ENCODE measurements at regions not wholly inside any gene's neighbourhood (a gene's known extent, or its start where the extent isn't known, plus 50 kb on each side); places are given as distances from the start of the nearest gene placed in this dataset.

DNA sequence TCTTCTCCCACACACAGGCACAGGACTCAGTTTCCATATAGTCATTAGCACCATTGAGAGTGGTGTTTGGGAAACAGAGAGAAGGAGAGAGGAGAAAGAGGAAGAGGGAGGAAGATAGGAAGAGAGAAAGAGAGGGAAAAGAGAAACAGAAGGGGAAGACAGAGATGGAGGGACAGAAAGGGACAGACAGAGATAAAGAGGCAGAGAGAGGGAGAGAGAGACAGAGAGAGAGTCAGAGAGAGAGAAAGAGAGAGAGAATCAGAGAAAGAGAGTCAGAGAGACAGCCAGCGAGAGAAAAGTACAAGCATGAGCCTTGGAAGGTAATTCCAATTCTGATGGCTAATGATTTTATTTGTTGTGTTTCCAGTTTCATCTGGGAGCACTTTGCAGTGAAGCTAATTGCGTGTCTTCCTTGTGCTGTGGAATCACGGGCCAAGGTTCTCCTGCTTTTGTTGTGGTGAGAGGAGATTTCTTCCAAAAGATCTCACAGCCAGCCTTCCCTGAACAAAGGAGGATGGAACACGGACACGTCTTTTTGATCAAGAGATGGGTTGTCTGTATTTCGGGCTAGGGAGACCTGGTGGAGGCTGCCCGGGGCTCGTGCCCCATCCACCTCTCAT is 153.6 kb upstream of the TWIST2 start:
- no peaks in the 10 kb centered on the region for H4K20me1 ChIP-seq (ENCODE audit: insufficient read depth)
- no peaks in the 10 kb centered on the region for H3K79me2 ChIP-seq (ENCODE audit: insufficient read depth)
- no peaks in the 10 kb centered on the region for H3K9me3 ChIP-seq (ENCODE audit: low read depth)
- no peaks in the 10 kb centered on the region for H3K9me2 ChIP-seq (ENCODE audit: insufficient read depth)
- H3K4me1 ChIP-seq (ENCODE audit: insufficient read depth), result peaks cover 30% of the 10 kb centered on the region
- no peak for DNase-seq
- in situ Hi-C loops (cut with MboI), result no loop called here
- no peak overlapping the region for H3K27ac ChIP-seq
- peak overlapping the region; percentile 26; the same call in 1 of the 2 replicates for H2AFZ ChIP-seq
- no peak overlapping the region for H3K4me3 ChIP-seq
- peaks cover 6% of the 10 kb centered on the region for H3F3A ChIP-seq (ENCODE audit: insufficient read depth)
- whole genome bisulfite sequencing, 2 experiments (ENCODE audit: low coverage in 1 of 2, low lambda C conversion rate in 2 of 2, missing lambda C conversion rate in 2 of 2), result 45 to 57% methylated on average over 8 of the region's 8 CpGs
- no peak for TF ChIP-seq EZH2phosphoT487 (IDR thresholded peaks at IDR 0.05; ENCODE audit: insufficient read depth, low read depth)
- TF ChIP-seq EZH2 (IDR thresholded peaks at IDR 0.05; ENCODE audit: insufficient read depth, poor library complexity, severe bottlenecking), result no peak
- H3K36me3 ChIP-seq (ENCODE audit: low read depth), result no peaks in the 10 kb centered on the region
- H3K4me2 ChIP-seq (ENCODE audit: unreplicated experiment), result no peak overlapping the region
- H3K27me3 ChIP-seq (replicated peaks; ENCODE audit: insufficient read depth), result no peaks in the 10 kb centered on the region
- H3K9ac ChIP-seq, result no peak overlapping the region

DNA sequence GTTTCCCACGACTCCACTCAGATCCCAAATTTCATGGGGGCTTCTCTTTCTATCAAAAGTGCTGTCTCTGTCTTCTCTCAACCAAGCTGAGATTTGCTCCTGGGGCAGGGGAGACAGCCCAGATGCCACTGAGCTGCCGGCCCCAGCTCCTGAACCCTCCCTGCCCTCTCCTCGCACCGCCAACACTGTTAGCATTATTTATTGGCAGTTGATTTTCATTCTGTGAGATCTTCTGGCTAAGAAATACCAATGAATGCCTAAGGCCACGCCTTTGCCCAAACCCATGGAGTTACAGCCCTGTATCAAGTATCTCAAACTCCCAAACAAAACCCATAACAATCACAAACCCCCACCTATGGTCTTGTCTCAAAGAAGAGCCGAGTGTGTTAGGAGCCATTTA is 153.0 kb upstream of the TWIST2 start:
- H2AFZ ChIP-seq, result peak overlapping the region; percentile 43; the same call in 1 of the 2 replicates
- no peaks in the 10 kb centered on the region for H4K20me1 ChIP-seq (ENCODE audit: insufficient read depth)
- H3K9me3 ChIP-seq (ENCODE audit: low read depth), result no peaks in the 10 kb centered on the region
- 36 to 44% methylated on average over 6 of the region's 6 CpGs for WGBS, 2 experiments (ENCODE audit: low coverage in 1 of 2, low lambda C conversion rate in 2 of 2, missing lambda C conversion rate in 2 of 2)
- H3K79me2 ChIP-seq (ENCODE audit: insufficient read depth), result no peaks in the 10 kb centered on the region
- peaks cover 27% of the 10 kb centered on the region for H3K4me1 ChIP-seq (ENCODE audit: insufficient read depth)
- TF ChIP-seq EZH2 (IDR thresholded peaks at IDR 0.05; ENCODE audit: insufficient read depth, poor library complexity, severe bottlenecking) (no peak), EZH2phosphoT487 (IDR thresholded peaks at IDR 0.05; ENCODE audit: insufficient read depth, low read depth) (no peak)
- H3F3A ChIP-seq (ENCODE audit: insufficient read depth), result no peaks in the 10 kb centered on the region
- H3K4me3 ChIP-seq, result no peak overlapping the region
- no peaks in the 10 kb centered on the region for H3K27me3 ChIP-seq (replicated peaks; ENCODE audit: insufficient read depth)
- no peaks in the 10 kb centered on the region for H3K36me3 ChIP-seq (ENCODE audit: low read depth)
- H3K27ac ChIP-seq, result no peak overlapping the region
- no peak for DNase-seq
- H3K9ac ChIP-seq, result no peak overlapping the region
- H3K4me2 ChIP-seq (ENCODE audit: unreplicated experiment), result no peak overlapping the region
- H3K9me2 ChIP-seq (ENCODE audit: insufficient read depth), result no peaks in the 10 kb centered on the region
- in situ Hi-C loops (cut with MboI), result no loop called here

- H3K36me3 ChIP-seq (ENCODE audit: low read depth), result no peaks in the 10 kb centered on the region
- no peaks in the 10 kb centered on the region for H3F3A ChIP-seq (ENCODE audit: insufficient read depth)
- no peak overlapping the region for H3K27ac ChIP-seq
- 49 to 51% methylated on average over 4 of the region's 4 CpGs for WGBS, 2 experiments (ENCODE audit: low coverage in 1 of 2, low lambda C conversion rate in 2 of 2, missing lambda C conversion rate in 2 of 2)
- H3K9me3 ChIP-seq (ENCODE audit: low read depth), result no peaks in the 10 kb centered on the region
- H2AFZ ChIP-seq, result peak overlapping the region; percentile 43; the same call in 1 of the 2 replicates
- in situ Hi-C loops (cut with MboI), result no loop called here
- no peaks in the 10 kb centered on the region for H3K79me2 ChIP-seq (ENCODE audit: insufficient read depth)
- no peak overlapping the region for H3K4me3 ChIP-seq
- H4K20me1 ChIP-seq (ENCODE audit: insufficient read depth), result no peaks in the 10 kb centered on the region
- no peak for TF ChIP-seq EZH2 (IDR thresholded peaks at IDR 0.05; ENCODE audit: insufficient read depth, poor library complexity, severe bottlenecking)
- TF ChIP-seq EZH2phosphoT487 (IDR thresholded peaks at IDR 0.05; ENCODE audit: insufficient read depth, low read depth), result no peak
- H3K27me3 ChIP-seq (replicated peaks; ENCODE audit: insufficient read depth), result no peaks in the 10 kb centered on the region
- no peaks in the 10 kb centered on the region for H3K9me2 ChIP-seq (ENCODE audit: insufficient read depth)
- no peak overlapping the region for H3K9ac ChIP-seq
- peaks cover 28% of the 10 kb centered on the region for H3K4me1 ChIP-seq (ENCODE audit: insufficient read depth)
- H3K4me2 ChIP-seq (ENCODE audit: unreplicated experiment), result no peak overlapping the region
- DNase-seq, result peak; percentile 10
These were observed 152.3 kb upstream of the TWIST2 start for GRCh38 chr2:238695538-238695937.

DNA sequence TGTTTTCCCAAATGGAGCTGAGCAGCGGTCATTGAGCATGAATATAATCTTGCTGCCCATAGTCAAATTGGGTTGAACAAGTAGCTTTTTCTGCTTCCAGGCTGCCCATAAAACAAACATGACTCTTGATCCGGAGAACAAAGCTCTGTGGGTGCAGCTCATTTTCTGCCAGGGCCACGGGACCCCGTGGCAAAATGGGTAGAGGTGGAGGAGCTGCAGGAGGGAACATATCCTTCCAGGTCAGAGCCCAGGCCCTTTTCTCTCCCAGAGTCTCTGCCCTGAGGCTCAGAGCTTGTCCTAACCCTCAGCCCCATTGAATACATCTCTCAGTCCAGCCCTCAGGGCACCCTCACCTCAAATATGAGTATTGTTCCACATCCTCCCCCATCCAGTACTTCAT is 151.6 kb upstream of the TWIST2 start:
- H3K4me2 ChIP-seq (ENCODE audit: unreplicated experiment), result no peak overlapping the region
- no peaks in the 10 kb centered on the region for H4K20me1 ChIP-seq (ENCODE audit: insufficient read depth)
- in situ Hi-C loops (cut with MboI), result no loop called here
- no peaks in the 10 kb centered on the region for H3K9me3 ChIP-seq (ENCODE audit: low read depth)
- no peak for DNase-seq
- no peak overlapping the region for H2AFZ ChIP-seq
- H3K36me3 ChIP-seq (ENCODE audit: low read depth), result no peaks in the 10 kb centered on the region
- H3K9ac ChIP-seq, result no peak overlapping the region
- H3K27me3 ChIP-seq (replicated peaks; ENCODE audit: insufficient read depth), result no peaks in the 10 kb centered on the region
- WGBS, 2 experiments (ENCODE audit: low coverage in 1 of 2, low lambda C conversion rate in 2 of 2, missing lambda C conversion rate in 2 of 2), result 67 to 72% methylated on average over 4 of the region's 4 CpGs
- TF ChIP-seq EZH2phosphoT487 (IDR thresholded peaks at IDR 0.05; ENCODE audit: insufficient read depth, low read depth) (no peak), EZH2 (IDR thresholded peaks at IDR 0.05; ENCODE audit: insufficient read depth, poor library complexity, severe bottlenecking) (no peak)
- peaks cover 28% of the 10 kb centered on the region for H3K4me1 ChIP-seq (ENCODE audit: insufficient read depth)
- no peak overlapping the region for H3K27ac ChIP-seq
- H3K9me2 ChIP-seq (ENCODE audit: insufficient read depth), result no peaks in the 10 kb centered on the region
- H3F3A ChIP-seq (ENCODE audit: insufficient read depth), result no peaks in the 10 kb centered on the region
- H3K79me2 ChIP-seq (ENCODE audit: insufficient read depth), result no peaks in the 10 kb centered on the region
- no peak overlapping the region for H3K4me3 ChIP-seq

Data from GM23248 (cell line).